HCT116 (cell line): ENCODE measurements at regions not wholly inside any gene's neighbourhood (a gene's known extent, or its start where the extent isn't known, plus 50 kb on each side); places are given as distances from the start of the nearest gene placed in this dataset.

Experiments
- ATAC-seq: fragments of 200-7000 bp; cut with Tn5 transposase; 2 replicates; pipeline ENCODE4 v1.9.1; 2020; ENCODE audit warnings: mild to moderate bottlenecking, moderate library complexity
- BruUV-seq: library from RNA; stranded (reverse); fragments of 400-500 nt; replicated peaks from 2 replicates; lab custom pipeline; 2021; lab: Mats Ljungman, UMichigan
- CTCF ChIA-PET: fragments of 300-600 bp; sonication (Branson Sonifier 250); formaldehyde crosslinking; loops from one replicate; lab custom pipeline; 2021; ENCODE audit warnings: antibody characterized with exemption; lab: Charles Lee
- POLR2A ChIA-PET: fragments of 300-600, 350-600 bp; sonication (Branson Sonifier 250); formaldehyde crosslinking; loops from one replicate; lab custom pipeline; 2021; ENCODE audit warnings: antibody characterized with exemption; lab: Charles Lee
- RAD21 ChIA-PET, 2 experiments: fragments of 300-600 bp; sonication (Branson Sonifier 250); formaldehyde crosslinking; loops; one replicate each; lab custom pipeline; 2023; ENCODE audit warnings: low total read pairs in 2 of 2; ENCODE audit not compliant: uncharacterized antibody in 2 of 2, unreplicated experiment in 2 of 2, low non-redundant PET in 1 of 2; lab: Charles Lee
- DNase-seq: peaks from one replicate; pipeline ENCODE4 v3.0.0-alpha.2; 2010; ENCODE audit warnings: low read depth, low spot score
- H2AFZ ChIP-seq: fragments of 200-600 bp; shearing (Covaris generic), sonication (generic); 2 replicates; pipeline ENCODE4 v1.6.1; 2017; ENCODE audit warnings: low read depth, mixed run types, mixed read lengths, antibody characterized with exemption, low read length; ENCODE audit not compliant: poor library complexity, severe bottlenecking
- H3K27ac ChIP-seq: 2 replicates; pipeline ENCODE4 v1.5.1; 2012; ENCODE audit warnings: low read depth, low read length
- H3K27me3 ChIP-seq: fragments of 200-600 bp; sonication (generic); 2 replicates; pipeline ENCODE4 v1.6.1; 2016; ENCODE audit warnings: mixed run types, low read length, mixed read lengths; ENCODE audit not compliant: insufficient read depth
- H3K36me3 ChIP-seq, 2 experiments: fragments of 200-500 bp in 1 of 2; fragments of 200-600 bp in 1 of 2; sonication (Bioruptor generic) in 1 of 2; sonication (generic) in 1 of 2; 2 replicates each; pipeline versions ENCODE4 v1.5.1 to v1.6.1; 2014 to 2016; ENCODE audit warnings: low read length in 2 of 2, inconsistent platforms in 1 of 2, mixed read lengths in 1 of 2, mixed run types in 1 of 2; ENCODE audit not compliant: insufficient read depth in 2 of 2, control insufficient read depth in 1 of 2
- H3K4me1 ChIP-seq, 2 experiments: fragments of 200-600 bp in 1 of 2; sonication (generic) in 1 of 2; 2 replicates each; pipeline versions ENCODE4 v1.5.1 to v1.6.1; 2012 to 2017; ENCODE audit warnings: low read length in 2 of 2, inconsistent platforms in 1 of 2, mild to moderate bottlenecking in 1 of 2, mixed read lengths in 1 of 2, mixed run types in 1 of 2, moderate library complexity in 1 of 2; ENCODE audit not compliant: insufficient read depth in 2 of 2, control insufficient read depth in 1 of 2
- H3K4me2 ChIP-seq: fragments of 200-600 bp; sonication (generic); 2 replicates; pipeline ENCODE4 v1.6.1; 2017; ENCODE audit warnings: mixed run types, low read length, mixed read lengths
- H3K4me3 ChIP-seq, 2 experiments: fragments of 200-600 bp in 1 of 2; sonication (generic) in 1 of 2; replicated peaks in 1 of 2; 2 replicates each; pipeline ENCODE4 v1.5.1; 2011 to 2016; ENCODE audit warnings: low read length in 2 of 2, control low read depth in 1 of 2, low read depth in 1 of 2, mild to moderate bottlenecking in 1 of 2, mixed read lengths in 1 of 2, mixed run types in 1 of 2
- H3K79me2 ChIP-seq: fragments of 200-600 bp; sonication (generic); 2 replicates; pipeline ENCODE4 v1.6.1; 2017; ENCODE audit warnings: mild to moderate bottlenecking, mixed run types, low read length, moderate library complexity, mixed read lengths; ENCODE audit not compliant: insufficient read depth
- H3K9ac ChIP-seq: fragments of 200-600 bp; sonication (generic); 2 replicates; pipeline ENCODE4 v1.6.1; 2016; ENCODE audit warnings: low read length, mixed read lengths
- H3K9me2 ChIP-seq: fragments of 200-600 bp; sonication (generic), shearing (Covaris generic); 2 replicates; pipeline ENCODE4 v1.6.1; 2017; ENCODE audit warnings: mixed run types, mild to moderate bottlenecking, moderate library complexity; ENCODE audit not compliant: insufficient read depth
- H3K9me3 ChIP-seq, 2 experiments: fragments of 200-500 bp in 1 of 2; fragments of 200-600 bp in 1 of 2; sonication (Bioruptor generic) in 1 of 2; sonication (generic) in 1 of 2; 2 replicates each; pipeline ENCODE4 v1.6.1; 2014 to 2017; ENCODE audit warnings: low read length in 2 of 2, mixed read lengths in 2 of 2, inconsistent platforms in 1 of 2, low read depth in 1 of 2, mild to moderate bottlenecking in 1 of 2, mixed run types in 1 of 2, moderate library complexity in 1 of 2; ENCODE audit not compliant: control insufficient read depth in 1 of 2, insufficient read depth in 1 of 2
- H4K20me1 ChIP-seq: fragments of 200-600 bp; sonication (generic), shearing (Covaris generic); 2 replicates; pipeline ENCODE4 v1.6.1; 2017; ENCODE audit warnings: mixed run types, mild to moderate bottlenecking, moderate library complexity; ENCODE audit not compliant: insufficient read depth
- EGR1 ChIP-seq: IDR thresholded peaks from 2 replicates; pipeline ENCODE4 v1.6.1; 2012; ENCODE audit warnings: low read depth
- ELF1 ChIP-seq: IDR thresholded peaks from 2 replicates; pipeline ENCODE4 v1.6.1; 2012; ENCODE audit warnings: low read depth, borderline replicate concordance
- EZH2 ChIP-seq: fragments of 200-600 bp; sonication (generic); IDR thresholded peaks from 2 replicates; pipeline ENCODE4 v1.6.1; 2017; ENCODE audit warnings: antibody characterized with exemption, mixed run types
- EZH2phosphoT487 ChIP-seq: fragments of 200-600 bp; IDR thresholded peaks from 2 replicates; pipeline ENCODE4 v1.6.1; 2018; ENCODE audit warnings: antibody characterized with exemption, borderline replicate concordance
- MAX ChIP-seq: IDR thresholded peaks from 2 replicates; pipeline ENCODE4 v1.6.1; 2012
- POLR2A ChIP-seq: IDR thresholded peaks from 2 replicates; pipeline ENCODE4 v1.7.0; 2011; ENCODE audit warnings: borderline replicate concordance; ENCODE audit not compliant: insufficient read depth, insufficient read length; ENCODE audit errors: extremely low read depth
- SIN3A ChIP-seq: IDR thresholded peaks from 2 replicates; pipeline ENCODE4 v1.6.1; 2012; ENCODE audit warnings: low read depth
- YY1 ChIP-seq: IDR thresholded peaks from 2 replicates; pipeline ENCODE4 v1.6.1; 2011; ENCODE audit warnings: low read length, low read depth, moderate library complexity, mild to moderate bottlenecking; ENCODE audit not compliant: insufficient replicate concordance; ENCODE audit errors: extremely low read depth
- ZFX ChIP-seq: fragments of 450-650 bp; IDR thresholded peaks from 2 replicates; pipeline ENCODE4 v1.6.1; 2017
- ZNF274 ChIP-seq: fragments of 200-500 bp; sonication (Bioruptor generic); IDR thresholded peaks from 2 replicates; pipeline ENCODE4 v1.6.1; 2014; ENCODE audit warnings: mild to moderate bottlenecking, low read depth, low read length, inconsistent platforms
- intact Hi-C: fragments of 100-400 bp; cut with micrococcal nuclease; formaldehyde crosslinking; loops from 2 replicates; pipeline ENCODE4 v1.10.0; 2022
- TF ChIP-seq, protein P1 (sequence below), 3 experiments: fragments of 200-600 bp in 1 of 3; sonication (generic) in 1 of 3; IDR thresholded peaks in 2 of 3; conservative IDR thresholded peaks in 1 of 3; 2 replicates each; pipeline ENCODE4 v1.5.1; 2012 to 2017; ENCODE audit warnings: low read depth in 2 of 3, low read length in 2 of 3, antibody characterized with exemption in 1 of 3, borderline replicate concordance in 1 of 3, control low read depth in 1 of 3, mild to moderate bottlenecking in 1 of 3, mixed read lengths in 1 of 3, mixed run types in 1 of 3, moderate library complexity in 1 of 3; ENCODE audit not compliant: insufficient read depth in 1 of 3

- POLR2A ChIA-PET = no interaction called here
- CTCF ChIA-PET = no interaction called here
Measured at GRCh38 chr2:118671701-118672454, 175.6 kb downstream of the EN1 start.

More at GRCh38 chr2:118671701-118672454, 175.6 kb downstream of the EN1 start:
- Histone ChIP-seq H4K20me1 (no peaks in the 10 kb centered on the region), H3K4me1 (peaks cover 2 to 23% of the 10 kb centered on the region in 2 experiments; a peak in 2 of 4 replicates), H3K9ac (no peak overlapping the region), H3K9me3 (no peaks in the 10 kb centered on the region), H3K4me2 (no peak overlapping the region), H3K4me3 (no peak overlapping the region), H2AFZ (no peak overlapping the region), H3K9me2 (no peaks in the 10 kb centered on the region), H3K27me3 (no peaks in the 10 kb centered on the region), H3K36me3 (no peaks in the 10 kb centered on the region), H3K79me2 (no peaks in the 10 kb centered on the region), H3K27ac (no peak overlapping the region)
- ATAC-seq = no peak
- BruUV-seq = no TSS peak
- RAD21 ChIA-PET = no interaction called here
- no peak for DNase-seq
- no peak for TF ChIP-seq EZH2
- no peak for TF ChIP-seq MAX
- TF ChIP-seq SIN3A = no peak
- no peak for TF ChIP-seq YY1
- no peak for TF ChIP-seq ZFX
- TF ChIP-seq EZH2phosphoT487 = no peak
- TF ChIP-seq ELF1 = no peak
- no peak for TF ChIP-seq ZNF274
- TF ChIP-seq EGR1 = no peak
- TF ChIP-seq, protein P1, sequence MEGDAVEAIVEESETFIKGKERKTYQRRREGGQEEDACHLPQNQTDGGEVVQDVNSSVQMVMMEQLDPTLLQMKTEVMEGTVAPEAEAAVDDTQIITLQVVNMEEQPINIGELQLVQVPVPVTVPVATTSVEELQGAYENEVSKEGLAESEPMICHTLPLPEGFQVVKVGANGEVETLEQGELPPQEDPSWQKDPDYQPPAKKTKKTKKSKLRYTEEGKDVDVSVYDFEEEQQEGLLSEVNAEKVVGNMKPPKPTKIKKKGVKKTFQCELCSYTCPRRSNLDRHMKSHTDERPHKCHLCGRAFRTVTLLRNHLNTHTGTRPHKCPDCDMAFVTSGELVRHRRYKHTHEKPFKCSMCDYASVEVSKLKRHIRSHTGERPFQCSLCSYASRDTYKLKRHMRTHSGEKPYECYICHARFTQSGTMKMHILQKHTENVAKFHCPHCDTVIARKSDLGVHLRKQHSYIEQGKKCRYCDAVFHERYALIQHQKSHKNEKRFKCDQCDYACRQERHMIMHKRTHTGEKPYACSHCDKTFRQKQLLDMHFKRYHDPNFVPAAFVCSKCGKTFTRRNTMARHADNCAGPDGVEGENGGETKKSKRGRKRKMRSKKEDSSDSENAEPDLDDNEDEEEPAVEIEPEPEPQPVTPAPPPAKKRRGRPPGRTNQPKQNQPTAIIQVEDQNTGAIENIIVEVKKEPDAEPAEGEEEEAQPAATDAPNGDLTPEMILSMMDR (IDR thresholded peaks at IDR 0.05 in 2 of 3, conservative IDR thresholded peaks at IDR 0.05 in 1 of 3; ENCODE audit: borderline replicate concordance in 1 of 3, insufficient read depth in 1 of 3, low read depth in 2 of 3, low read length in 2 of 3) = no peak
- no peak for TF ChIP-seq POLR2A
- intact Hi-C loops = no loop called here
